Smooth muscle cell (in vitro differentiated cells): ENCODE measurements at regions not wholly inside any gene's neighbourhood (a gene's known extent, or its start where the extent isn't known, plus 50 kb on each side); places are given as distances from the start of the nearest gene placed in this dataset.

Experiments used
- DNase-seq: peaks from one replicate; lab custom pipeline; 2025; ENCODE audit not compliant: unreplicated experiment; lab: John Stamatoyannopoulos, UW
- H2AFZ ChIP-seq: fragments of 200-600 bp; sonication (generic); 2 replicates; pipeline ENCODE4 v1.6.0; 2016; ENCODE audit warnings: antibody characterized with exemption, low read depth, mild to moderate bottlenecking
- H3F3A ChIP-seq: fragments of 200-600 bp; sonication (generic); 2 replicates; pipeline ENCODE4 v1.6.0; 2017; ENCODE audit warnings: antibody characterized with exemption, low read depth
- H3K27ac ChIP-seq: fragments of 200-600 bp; sonication (generic); 2 replicates; pipeline ENCODE4 v1.5.1; 2016; ENCODE audit warnings: low read depth, mild to moderate bottlenecking
- H3K27me3 ChIP-seq: fragments of 200-600 bp; sonication (generic); 2 replicates; pipeline ENCODE4 v1.6.1; 2016; ENCODE audit warnings: low read depth, mild to moderate bottlenecking
- H3K36me3 ChIP-seq: fragments of 200-600 bp; sonication (generic); 2 replicates; pipeline ENCODE4 v1.5.1; 2016; ENCODE audit warnings: low read depth
- H3K4me1 ChIP-seq: fragments of 200-600 bp; sonication (generic); 2 replicates; pipeline ENCODE4 v1.5.1; 2016; ENCODE audit warnings: low read depth
- H3K4me2 ChIP-seq: fragments of 200-600 bp; sonication (generic); 2 replicates; pipeline ENCODE4 v1.6.0; 2016; ENCODE audit warnings: mild to moderate bottlenecking
- H3K4me3 ChIP-seq: fragments of 200-600 bp; sonication (generic); 2 replicates; pipeline ENCODE4 v1.5.1; 2016; ENCODE audit warnings: mild to moderate bottlenecking
- H3K79me2 ChIP-seq: fragments of 200-600 bp; sonication (generic); 2 replicates; pipeline ENCODE4 v1.6.0; 2016; ENCODE audit warnings: low read depth, mild to moderate bottlenecking
- H3K9ac ChIP-seq: fragments of 200-600 bp; sonication (generic); 2 replicates; pipeline ENCODE4 v1.6.0; 2016; ENCODE audit warnings: low read depth
- H3K9me3 ChIP-seq: fragments of 200-600 bp; sonication (generic); replicated peaks from 2 replicates; pipeline ENCODE4 v1.5.1; 2016; ENCODE audit warnings: low read depth
- H4K20me1 ChIP-seq: fragments of 200-600 bp; sonication (generic); 2 replicates; pipeline ENCODE4 v1.6.0; 2016; ENCODE audit warnings: low read depth
- CTCF ChIP-seq: fragments of 200-600 bp; sonication (generic); IDR thresholded peaks from 2 replicates; pipeline ENCODE4 v1.5.1; 2017; ENCODE audit warnings: borderline replicate concordance, mild to moderate bottlenecking, antibody characterized with exemption; ENCODE audit not compliant: insufficient read depth, poor library complexity, severe bottlenecking
- WGBS: methylation state at CpG from one replicate; pipeline ENCODE4 v1.1.7; 2016; ENCODE audit warnings: low lambda C conversion rate; 5-methylcytosine and 5-hydroxymethylcytosine counted together

GRCh38 chr17:77353684-77354419 lies 213.1 kb downstream of the SEC14L1 start:
- no peak for DNase-seq
- H3F3A ChIP-seq: peaks cover 26% of the 10 kb centered on the region
- H3K27ac ChIP-seq: peak overlapping the region; percentile 88
- no peaks in the 10 kb centered on the region for H3K27me3 ChIP-seq
- no peak overlapping the region for H3K4me3 ChIP-seq
- no peaks in the 10 kb centered on the region for H3K9me3 ChIP-seq
- H2AFZ ChIP-seq: no peak overlapping the region
- peak overlapping the region; percentile 49 for H3K9ac ChIP-seq
- 79% methylated on average over 15 of the region's 15 CpGs for WGBS
- H3K36me3 ChIP-seq: no peaks in the 10 kb centered on the region
- H4K20me1 ChIP-seq: peaks cover 88% of the 10 kb centered on the region
- H3K79me2 ChIP-seq: peaks cover 60% of the 10 kb centered on the region
- H3K4me2 ChIP-seq: peak overlapping the region; percentile 26
- no peak for TF ChIP-seq CTCF
- H3K4me1 ChIP-seq: peaks cover 3% of the 10 kb centered on the region

- H3K4me2 ChIP-seq: peak overlapping the region; percentile 26
- H3K4me1 ChIP-seq: peaks cover 3% of the 10 kb centered on the region
- no peak for DNase-seq
- H3K36me3 ChIP-seq: no peaks in the 10 kb centered on the region
- peaks cover 60% of the 10 kb centered on the region for H3K79me2 ChIP-seq
- H3K27me3 ChIP-seq: no peaks in the 10 kb centered on the region
- peaks cover 26% of the 10 kb centered on the region for H3F3A ChIP-seq
- no peak overlapping the region for H3K4me3 ChIP-seq
- TF ChIP-seq CTCF: no peak
- H3K9ac ChIP-seq: peak overlapping the region; percentile 49
- peaks cover 88% of the 10 kb centered on the region for H4K20me1 ChIP-seq
- WGBS: 72% methylated on average over 5 of the region's 5 CpGs
- no peaks in the 10 kb centered on the region for H3K9me3 ChIP-seq
- H3K27ac ChIP-seq: peak overlapping the region; percentile 88
- no peak overlapping the region for H2AFZ ChIP-seq
These were observed 213.6 kb downstream of the SEC14L1 start for GRCh38 chr17:77354420-77354669.

- Histone ChIP-seq H3K4me2 (peak overlapping the region; percentile 26), H3K9ac (peak overlapping the region; percentile 49), H3K36me3 (no peaks in the 10 kb centered on the region), H3F3A (peaks cover 26% of the 10 kb centered on the region), H3K4me3 (no peak overlapping the region), H3K27me3 (no peaks in the 10 kb centered on the region), H2AFZ (no peak overlapping the region), H3K9me3 (no peaks in the 10 kb centered on the region), H3K79me2 (peaks cover 58% of the 10 kb centered on the region), H3K27ac (peak overlapping the region; percentile 88), H4K20me1 (peaks cover 88% of the 10 kb centered on the region), H3K4me1 (peaks cover 3% of the 10 kb centered on the region)
- 56% methylated on average over 25 of the region's 25 CpGs for WGBS
- peak; percentile 21 for TF ChIP-seq CTCF
- no peak for DNase-seq
These were observed 214.1 kb downstream of the SEC14L1 start for GRCh38 chr17:77354670-77355455.
